ENCODE measurements at regions not wholly inside any gene's neighbourhood (a gene's known extent, or its start where the extent isn't known, plus 50 kb on each side); places are given as distances from the start of the nearest gene placed in this dataset.

GRCh38 chr16:47983999-47984580 is 171.7 kb downstream of the ABCC12 start:
- no peak overlapping the region for H3K4me3 ChIP-seq (replicated peaks; ENCODE audit: insufficient read depth, low read length)
- TF ChIP-seq SPI1 (IDR thresholded peaks at IDR 0.05; ENCODE audit: borderline replicate concordance, low read depth) (no peak), CTCF (IDR thresholded peaks at IDR 0.05; ENCODE audit: insufficient read depth, low read length) (no peak), POLR2AphosphoS5 (IDR thresholded peaks at IDR 0.05; ENCODE audit: low read depth) (no peak), GABPA (IDR thresholded peaks at IDR 0.05; ENCODE audit: low read depth) (no peak), REST (IDR thresholded peaks at IDR 0.05; ENCODE audit: insufficient replicate concordance, low read depth) (no peak)
- DNase-seq (ENCODE audit: low read depth in 1 of 2, low spot score in 1 of 2) = no peak
- peaks cover 5% of the 10 kb centered on the region for H3K27me3 ChIP-seq (ENCODE audit: insufficient read depth, poor library complexity, severe bottlenecking)
- H3K27ac ChIP-seq (replicated peaks) = no peak overlapping the region

- no peak for TF ChIP-seq POLR2AphosphoS5 (IDR thresholded peaks at IDR 0.05; ENCODE audit: low read depth)
- TF ChIP-seq GABPA (IDR thresholded peaks at IDR 0.05; ENCODE audit: low read depth) = no peak
- TF ChIP-seq CTCF (IDR thresholded peaks at IDR 0.05; ENCODE audit: insufficient read depth, low read length) = no peak
- TF ChIP-seq SPI1 (IDR thresholded peaks at IDR 0.05; ENCODE audit: borderline replicate concordance, low read depth) = no peak
- no peak for TF ChIP-seq REST (IDR thresholded peaks at IDR 0.05; ENCODE audit: insufficient replicate concordance, low read depth)
- H3K4me3 ChIP-seq (replicated peaks; ENCODE audit: insufficient read depth, low read length) = no peak overlapping the region
- no peak overlapping the region for H3K27ac ChIP-seq (replicated peaks)
- no peaks in the 10 kb centered on the region for H3K27me3 ChIP-seq (ENCODE audit: insufficient read depth, poor library complexity, severe bottlenecking)
- no peak for DNase-seq (ENCODE audit: low read depth in 1 of 2, low spot score in 1 of 2)
These were observed 175.6 kb downstream of the ABCC12 start for GRCh38 chr16:47980212-47980611.

- no peak overlapping the region for H3K27ac ChIP-seq (replicated peaks)
- DNase-seq (ENCODE audit: low read depth in 1 of 2, low spot score in 1 of 2) = no peak
- no peaks in the 10 kb centered on the region for H3K27me3 ChIP-seq (ENCODE audit: insufficient read depth, poor library complexity, severe bottlenecking)
- TF ChIP-seq SPI1 (IDR thresholded peaks at IDR 0.05; ENCODE audit: borderline replicate concordance, low read depth) (no peak), CTCF (IDR thresholded peaks at IDR 0.05; ENCODE audit: insufficient read depth, low read length) (no peak), POLR2AphosphoS5 (IDR thresholded peaks at IDR 0.05; ENCODE audit: low read depth) (no peak), GABPA (IDR thresholded peaks at IDR 0.05; ENCODE audit: low read depth) (no peak), REST (IDR thresholded peaks at IDR 0.05; ENCODE audit: insufficient replicate concordance, low read depth) (no peak)
- no peak overlapping the region for H3K4me3 ChIP-seq (replicated peaks; ENCODE audit: insufficient read depth, low read length)
These were observed 176.1 kb downstream of the ABCC12 start for GRCh38 chr16:47979616-47980182.
